ENCODE measurements at regions not wholly inside any gene's neighbourhood (a gene's known extent, or its start where the extent isn't known, plus 50 kb on each side); places are given as distances from the start of the nearest gene placed in this dataset.

- no peaks in the 10 kb centered on the region for H3K9me3 ChIP-seq (replicated peaks; ENCODE audit: control insufficient read depth, insufficient read depth, low read depth, low read length)
- no TSS peak for BruUV-seq (replicated peaks)
- 5% methylated on average over 1 of the region's 1 CpG for WGBS (ENCODE audit: insufficient coverage, low coverage, missing lambda C conversion rate)
- no peak overlapping the region for H3K4me2 ChIP-seq (ENCODE audit: insufficient read depth, low read length)
- no peaks in the 10 kb centered on the region for H3K4me1 ChIP-seq (replicated peaks in 1 of 2; ENCODE audit: control insufficient read depth in 2 of 2, insufficient read depth in 2 of 2, low read length in 2 of 2)
- FAIRE-seq (no peak), ATAC-seq (no peak), DNase-seq (ENCODE audit: extremely low read depth in 1 of 4, low spot score in 3 of 4) (no peak)
- no peaks in the 10 kb centered on the region for H3K9me1 ChIP-seq (ENCODE audit: control insufficient read depth, insufficient read depth, low read length)
- no peak overlapping the region for H2AFZ ChIP-seq (ENCODE audit: low read depth, low read length)
- TF ChIP-seq RBM25 (IDR thresholded peaks at IDR 0.05; ENCODE audit: low read depth, low read length, severe bottlenecking) = peak; percentile 21
- no peak for TF ChIP-seq GABPA (tag; conservative IDR thresholded peaks at IDR 0.05; ENCODE audit: low read depth)
- peak in 1 of 2 experiments; percentile 63; a peak in 1 of 4 replicates for TF ChIP-seq MLLT1 (IDR thresholded peaks at IDR 0.05)
- TF ChIP-seq ZBTB17 (CRISPR knock-in tag; IDR thresholded peaks at IDR 0.05) = peak; percentile 71; the same call in 1 of the 2 replicates
- no peaks in the 10 kb centered on the region for H3K36me3 ChIP-seq (ENCODE audit: control insufficient read depth, insufficient read depth, low read length)
- H3K4me3 ChIP-seq = no peak overlapping the region
- H3K27ac ChIP-seq (ENCODE audit: extremely low read depth, low read depth, low read length) = no peak overlapping the region
- ChIA-PET POLR2A (interaction anchor here (0.9 kb wide), 1 partner anchor 11 kb away, joined by 5 read pairs; no protein-coding TSS in a partner anchor), CTCF (ENCODE audit: low intra/inter-chr PET ratio) (no interaction called here)
- H3K9ac ChIP-seq (ENCODE audit: insufficient read depth in 1 of 2, low read depth in 2 of 2, low read length in 2 of 2) = no peak overlapping the region
- intact Hi-C loops (cut with micrococcal nuclease) (no loop called here), in situ Hi-C loops (cut with MboI) (no loop called here)
- H4K20me1 ChIP-seq (replicated peaks; ENCODE audit: control insufficient read depth, insufficient read depth, low read length) = no peaks in the 10 kb centered on the region
- no peaks in the 10 kb centered on the region for H3K79me2 ChIP-seq (ENCODE audit: control insufficient read depth, insufficient read depth, low read length)
- H3K27me3 ChIP-seq (ENCODE audit: control insufficient read depth in 2 of 2, insufficient read depth in 2 of 2, low read length in 2 of 2) = peaks cover 2 to 29% of the 10 kb centered on the region in 2 experiments; a peak in 4 of 5 replicates
These were observed 162.2 kb downstream of the RRAGC start for GRCh38 chr1:38697387-38697786.

GRCh38 chr1:38696371-38696770 is 163.2 kb downstream of the RRAGC start:
- no peak for FAIRE-seq
- 2% methylated on average over 2 of the region's 2 CpGs for WGBS (ENCODE audit: insufficient coverage, low coverage, missing lambda C conversion rate)
- intact Hi-C loops (cut with micrococcal nuclease) = no loop called here
- TF ChIP-seq MYC (IDR thresholded peaks at IDR 0.05; ENCODE audit: low read depth, low read length) (no peak), MYC (CRISPR knock-in tag; IDR thresholded peaks at IDR 0.05; ENCODE audit: borderline replicate concordance, low read depth) (no peak), ZNF75A (CRISPR knock-in tag; IDR thresholded peaks at IDR 0.05) (no peak), NCOA2 (IDR thresholded peaks at IDR 0.05; ENCODE audit: partially characterized antibody in 2 of 2) (no peak), ZNF586 (CRISPR knock-in tag; conservative IDR thresholded peaks at IDR 0.05) (no peak), RERE (CRISPR knock-in tag; IDR thresholded peaks at IDR 0.05; ENCODE audit: borderline replicate concordance) (no peak)

More at GRCh38 chr1:38696371-38696770, 163.2 kb downstream of the RRAGC start:
- ATAC-seq (no peak), DNase-seq (ENCODE audit: extremely low read depth in 1 of 4, low spot score in 3 of 4) (no peak)
- Histone ChIP-seq H3K4me3 (no peak overlapping the region), H3K36me3 (ENCODE audit: control insufficient read depth, insufficient read depth, low read length) (no peaks in the 10 kb centered on the region), H3K79me2 (ENCODE audit: control insufficient read depth, insufficient read depth, low read length) (no peaks in the 10 kb centered on the region), H2AFZ (ENCODE audit: low read depth, low read length) (no peak overlapping the region), H3K9me3 (replicated peaks; ENCODE audit: control insufficient read depth, insufficient read depth, low read depth, low read length) (no peaks in the 10 kb centered on the region), H3K27ac (ENCODE audit: extremely low read depth, low read depth, low read length) (no peak overlapping the region), H3K27me3 (ENCODE audit: control insufficient read depth in 2 of 2, insufficient read depth in 2 of 2, low read length in 2 of 2) (peaks cover 2 to 24% of the 10 kb centered on the region in 2 experiments; a peak in 4 of 5 replicates), H3K9me1 (ENCODE audit: control insufficient read depth, insufficient read depth, low read length) (no peaks in the 10 kb centered on the region), H3K4me1 (replicated peaks in 1 of 2; ENCODE audit: control insufficient read depth in 2 of 2, insufficient read depth in 2 of 2, low read length in 2 of 2) (no peaks in the 10 kb centered on the region), H3K9ac (ENCODE audit: insufficient read depth in 1 of 2, low read depth in 2 of 2, low read length in 2 of 2) (no peak overlapping the region), H3K4me2 (ENCODE audit: insufficient read depth, low read length) (no peak overlapping the region), H4K20me1 (replicated peaks; ENCODE audit: control insufficient read depth, insufficient read depth, low read length) (no peaks in the 10 kb centered on the region)
- ChIA-PET POLR2A (interaction anchor here (0.9 to 1.2 kb wide), 2 partner anchors 10 to 251 kb away, joined by 3 to 5 read pairs; no protein-coding TSS in a partner anchor), CTCF (ENCODE audit: low intra/inter-chr PET ratio) (no interaction called here)
- in situ Hi-C loops (cut with MboI) = no loop called here
- BruUV-seq (replicated peaks) = no TSS peak

Measured in K562 (cell line).